ENCODE measurements at regions not wholly inside any gene's neighbourhood (a gene's known extent, or its start where the extent isn't known, plus 50 kb on each side); places are given as distances from the start of the nearest gene placed in this dataset.

DNA sequence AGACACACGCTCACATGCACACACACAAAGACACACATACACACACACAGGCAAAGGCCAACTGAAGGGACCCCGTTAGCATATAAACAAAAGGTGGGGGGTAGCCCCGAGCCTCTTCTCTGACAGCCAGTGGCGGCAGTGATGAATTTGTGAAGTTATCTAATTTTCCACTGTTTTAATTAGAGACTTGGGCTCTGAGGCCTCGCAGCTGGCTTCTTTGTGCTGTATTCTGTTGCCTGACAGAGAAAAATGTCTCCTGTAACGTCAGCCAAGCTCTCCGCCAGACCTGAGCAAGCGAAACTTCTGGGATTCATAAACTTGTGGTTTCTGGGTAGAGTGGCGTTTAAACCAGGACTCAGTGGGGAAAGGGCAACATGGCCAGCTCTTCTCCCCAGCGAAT lies 113.9 kb upstream of the FOXF1 start:
- DNase-seq (ENCODE audit: extremely low spot score, insufficient read length, low read depth) (no peak), FAIRE-seq (no peak)

DNA sequence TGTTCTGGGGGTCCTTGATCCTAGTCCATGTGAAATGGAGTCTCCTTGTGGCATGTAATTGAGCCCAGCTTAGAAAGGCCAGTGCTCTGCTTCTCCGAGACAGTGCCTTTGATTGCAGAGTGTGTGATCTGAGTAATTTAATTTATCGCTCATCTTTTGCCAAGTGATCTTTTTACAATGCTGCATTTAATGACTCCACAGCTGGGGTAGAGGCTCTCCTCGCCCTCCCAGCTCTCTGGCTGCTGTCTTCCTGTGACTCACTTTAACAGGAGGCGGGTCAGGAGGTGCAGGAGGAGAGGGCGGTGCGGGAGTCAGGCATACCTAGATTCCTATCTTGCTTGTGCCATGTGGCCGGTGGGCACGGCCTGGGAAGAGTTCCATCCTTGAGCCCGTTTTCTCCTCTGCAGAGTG lies 113.4 kb upstream of the FOXF1 start:
- no peak for DNase-seq (ENCODE audit: extremely low spot score, insufficient read length, low read depth)
- no peak for FAIRE-seq

DNA sequence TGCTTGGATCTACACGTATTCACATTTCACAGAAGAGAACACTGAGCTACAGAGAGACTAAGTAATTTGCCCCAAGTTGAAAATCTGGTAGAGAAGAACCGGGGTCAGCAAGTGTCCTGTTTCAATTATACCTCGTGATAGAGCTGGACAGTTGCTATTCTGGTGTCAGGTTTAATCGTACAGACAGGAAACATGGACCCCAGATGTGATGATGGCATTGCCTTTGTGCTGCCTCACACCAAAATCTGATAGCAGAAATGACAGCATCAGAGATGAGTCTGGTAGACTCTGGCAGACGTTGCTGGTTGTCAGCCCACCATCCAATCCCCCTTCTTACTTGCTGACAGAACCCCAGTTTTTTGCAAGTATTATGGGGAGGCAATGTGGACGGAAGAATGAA lies 112.1 kb upstream of the FOXF1 start:
- FAIRE-seq (no peak), DNase-seq (ENCODE audit: extremely low spot score, insufficient read length, low read depth) (no peak)

DNA sequence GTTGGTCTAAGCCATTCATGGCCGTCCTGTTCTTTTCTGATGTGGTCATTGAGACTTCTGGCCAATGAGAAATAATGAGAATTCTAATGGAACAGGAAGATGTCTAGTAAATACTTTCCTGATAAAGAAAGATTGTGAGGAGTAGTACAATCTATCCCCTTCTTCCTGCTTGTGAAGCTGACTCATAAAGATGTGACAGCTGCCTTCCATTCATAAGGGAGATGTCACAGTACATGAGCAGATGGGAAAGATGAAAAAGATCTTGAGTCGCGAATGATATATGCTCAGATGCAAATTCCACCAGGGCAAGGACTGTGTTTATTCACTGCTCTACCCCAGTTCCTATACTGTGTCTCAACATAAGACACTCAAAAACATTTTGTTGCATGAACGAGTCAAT lies 111.7 kb upstream of the FOXF1 start:
- no peak for FAIRE-seq
- DNase-seq (ENCODE audit: extremely low spot score, insufficient read length, low read depth) = no peak

DNA sequence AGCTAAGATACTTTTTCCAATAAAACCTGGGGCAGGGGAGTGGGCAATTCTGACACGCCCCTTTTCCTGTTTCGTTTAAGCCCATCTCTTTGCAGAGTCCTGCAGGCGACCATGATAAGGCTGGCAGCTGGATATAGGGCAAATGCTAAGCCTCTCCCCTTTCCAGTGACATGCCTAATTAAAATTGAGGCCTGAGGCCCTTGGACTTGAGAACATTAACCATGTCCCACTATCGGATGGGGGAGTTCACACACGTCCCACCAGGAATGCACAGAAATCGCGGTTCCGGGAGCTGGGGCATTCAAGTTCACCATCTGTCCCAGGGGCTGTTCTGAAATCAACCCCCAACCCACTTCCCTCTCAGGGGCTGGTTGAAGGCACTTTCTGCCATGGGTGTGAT lies 109.2 kb upstream of the FOXF1 start:
- FAIRE-seq (no peak), DNase-seq (ENCODE audit: extremely low spot score, insufficient read length, low read depth) (no peak)

DNA sequence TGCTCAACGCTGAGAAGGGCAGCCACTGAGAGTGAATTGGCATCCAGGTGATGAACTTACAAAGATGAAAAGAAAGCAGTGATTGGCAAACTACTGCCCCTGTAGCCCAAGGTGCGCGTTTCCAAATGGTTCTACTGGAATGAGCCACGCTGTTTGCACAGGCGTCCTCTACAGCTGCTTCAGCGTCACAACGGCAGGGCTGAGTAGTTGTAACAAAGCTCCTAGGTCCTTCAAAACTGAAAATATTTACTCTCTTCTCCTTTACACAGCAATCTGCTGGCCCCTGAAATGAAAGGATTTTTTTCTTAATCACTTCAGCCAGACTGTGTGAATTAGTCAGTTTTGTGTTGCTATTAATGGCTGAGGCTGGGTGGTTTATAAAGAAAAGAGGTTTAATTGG lies 107.2 kb upstream of the FOXF1 start:
- FAIRE-seq = no peak

DNA sequence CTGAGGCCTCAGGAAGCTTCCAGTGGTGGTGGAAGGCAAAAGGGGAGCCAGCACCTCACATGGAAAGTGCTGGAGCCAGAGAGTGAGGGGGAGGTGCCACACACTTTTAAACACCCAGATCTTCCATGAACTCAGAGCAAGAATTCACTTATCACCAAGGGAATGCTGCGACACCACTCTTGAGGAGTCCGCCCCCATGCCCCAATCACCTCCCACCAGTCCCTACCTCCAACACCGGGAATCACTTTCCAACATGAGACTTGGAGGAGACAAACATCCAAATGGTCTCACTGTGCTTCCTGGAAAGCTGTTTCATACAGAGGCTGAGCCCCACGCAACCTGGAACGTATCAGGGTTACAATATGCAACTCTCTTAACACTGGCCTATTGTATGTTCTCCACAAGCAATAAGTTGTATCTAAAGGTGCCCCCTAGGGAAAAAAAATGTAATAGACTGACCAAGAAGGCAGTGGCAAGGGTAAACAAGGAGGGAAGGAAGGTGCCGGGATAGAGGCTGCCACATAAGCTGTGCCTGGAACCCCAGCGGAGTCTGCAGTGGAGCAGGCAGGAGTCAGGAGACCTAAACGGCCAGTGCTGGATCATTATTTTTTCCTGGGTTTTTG lies 106.7 kb upstream of the FOXF1 start:
- DNase-seq (ENCODE audit: extremely low spot score, insufficient read length, low read depth) (no peak), FAIRE-seq (no peak)

More for the DNA sequence above, 107.2 kb upstream of the FOXF1 start:
- no peak for DNase-seq (ENCODE audit: extremely low spot score, insufficient read length, low read depth)

DNA sequence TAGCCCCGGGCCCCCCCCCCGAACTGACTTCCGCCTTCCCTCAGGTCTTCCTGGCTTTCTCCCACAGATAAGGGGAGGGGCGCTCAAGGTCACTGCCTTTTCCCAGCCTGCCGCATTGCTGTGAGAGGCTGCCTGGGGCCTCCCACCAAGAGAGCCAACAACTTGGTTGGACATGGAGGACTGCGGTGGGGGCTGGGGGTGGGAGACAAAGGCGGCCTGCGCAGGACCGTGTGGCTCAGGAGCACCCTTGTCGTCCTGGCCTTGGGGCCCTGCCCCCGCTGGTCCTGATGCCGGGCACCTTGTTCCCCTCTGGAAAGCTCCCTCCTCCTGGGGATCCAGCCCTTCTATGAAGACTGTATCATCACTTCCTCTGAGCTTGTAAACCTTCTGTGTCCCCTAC lies 105.6 kb upstream of the FOXF1 start:
- no peak for FAIRE-seq

DNA sequence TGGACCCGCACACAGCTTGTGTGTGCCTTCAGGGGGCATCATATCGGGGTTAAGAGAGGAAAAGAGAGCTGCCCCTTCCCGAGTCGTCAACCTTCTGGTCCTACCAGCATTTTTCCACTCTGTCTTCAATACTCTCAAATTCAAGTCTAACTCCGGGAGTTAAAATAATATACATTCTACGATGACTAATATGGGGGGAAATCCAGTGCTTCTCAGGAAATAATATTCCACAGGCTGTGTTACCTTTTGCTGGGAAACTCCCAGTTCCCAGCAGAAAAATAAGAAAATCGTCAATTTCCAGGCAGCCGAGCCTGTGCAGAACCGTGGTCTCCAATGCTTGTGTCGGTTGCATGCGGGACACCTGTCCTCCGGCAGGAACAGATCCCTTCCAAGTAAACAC lies 105.0 kb upstream of the FOXF1 start:
- no peak for DNase-seq (ENCODE audit: extremely low spot score, insufficient read length, low read depth)
- FAIRE-seq = no peak

More for the DNA sequence above, 105.6 kb upstream of the FOXF1 start:
- DNase-seq (ENCODE audit: extremely low spot score, insufficient read length, low read depth) = no peak

DNA sequence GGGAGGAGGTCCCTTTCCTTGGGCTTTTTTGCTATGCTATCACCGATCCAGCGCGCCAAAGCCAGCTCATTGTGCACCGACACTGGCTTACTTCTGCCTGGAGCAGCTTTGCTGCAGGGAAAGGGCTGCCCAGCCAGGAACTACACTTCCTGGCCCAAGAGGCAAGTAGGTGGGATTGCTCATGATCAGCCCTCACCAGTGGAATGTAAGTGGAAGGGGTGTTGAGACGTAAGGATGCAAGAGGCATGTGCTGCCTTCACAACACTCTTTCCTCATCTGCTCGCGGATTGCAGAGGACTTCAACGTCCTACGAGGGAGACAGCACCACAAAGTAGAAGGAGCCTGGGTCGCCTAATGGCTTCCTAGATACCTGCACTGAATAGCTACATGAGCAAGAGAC lies 104.3 kb upstream of the FOXF1 start:
- no peak for FAIRE-seq
- DNase-seq (ENCODE audit: extremely low spot score, insufficient read length, low read depth) = no peak

DNA sequence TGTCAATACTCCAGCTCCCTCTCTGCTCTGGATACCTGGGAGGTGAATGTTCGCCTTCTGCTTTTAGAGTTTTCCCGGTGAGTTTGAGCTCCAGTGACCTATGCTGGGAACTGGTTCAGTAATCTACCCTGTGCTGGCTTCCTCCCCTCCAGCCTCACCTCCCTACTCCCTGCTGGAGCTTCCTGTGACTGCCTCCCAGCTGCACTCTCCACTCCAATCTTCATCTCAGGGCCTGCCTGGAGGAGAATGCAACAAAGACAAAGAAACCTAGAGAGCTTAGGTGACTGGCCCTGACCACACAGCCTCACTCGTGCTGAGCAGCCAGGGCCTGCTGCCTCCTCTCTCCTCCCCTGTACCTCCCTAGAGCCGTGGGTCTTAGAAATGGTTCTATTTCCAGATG lies 101.6 kb upstream of the FOXF1 start:
- FAIRE-seq (no peak), DNase-seq (ENCODE audit: extremely low spot score, insufficient read length, low read depth) (no peak)

DNA sequence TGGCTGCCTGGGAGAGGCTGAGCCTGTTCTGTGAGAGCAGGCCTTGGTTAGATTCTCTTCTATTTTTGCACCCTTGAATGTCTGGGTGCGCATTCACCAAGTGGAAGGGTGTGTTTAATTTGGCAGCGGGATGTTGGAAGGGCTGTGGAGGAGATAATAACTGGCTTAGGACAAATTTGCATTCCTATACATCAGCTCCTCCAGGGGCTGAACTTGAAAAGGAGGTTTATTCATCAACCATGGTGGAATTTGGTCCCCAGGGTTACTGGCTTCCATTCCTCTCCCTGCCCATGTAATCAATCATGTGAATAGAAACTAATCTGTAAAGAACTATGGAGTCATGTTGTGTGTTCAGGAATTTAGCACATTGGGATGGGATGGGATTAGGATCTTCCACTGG lies 100.2 kb upstream of the FOXF1 start:
- DNase-seq (ENCODE audit: extremely low spot score, insufficient read length, low read depth) = no peak
- no peak for FAIRE-seq

DNA sequence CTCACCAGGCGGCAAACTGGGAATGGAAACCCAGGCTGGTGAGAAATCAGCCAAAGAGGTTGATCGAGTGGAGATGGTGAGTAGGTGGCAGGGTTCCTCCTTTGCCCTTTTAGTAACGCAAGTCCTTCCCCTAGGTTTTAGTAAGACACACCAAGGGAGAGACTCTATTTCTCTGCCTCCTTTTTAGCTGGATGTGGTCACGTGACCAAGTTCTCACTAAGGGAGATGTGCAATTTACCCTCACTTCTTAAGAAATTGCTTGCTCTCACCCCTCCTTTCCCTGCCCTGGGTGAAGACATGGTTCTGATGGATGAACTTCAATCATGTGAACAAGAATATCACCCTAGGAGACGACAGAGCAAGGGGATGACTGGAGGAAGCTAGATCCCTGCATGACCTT lies 99.8 kb upstream of the FOXF1 start:
- DNase-seq (ENCODE audit: extremely low spot score, insufficient read length, low read depth) = no peak
- FAIRE-seq = no peak

DNA sequence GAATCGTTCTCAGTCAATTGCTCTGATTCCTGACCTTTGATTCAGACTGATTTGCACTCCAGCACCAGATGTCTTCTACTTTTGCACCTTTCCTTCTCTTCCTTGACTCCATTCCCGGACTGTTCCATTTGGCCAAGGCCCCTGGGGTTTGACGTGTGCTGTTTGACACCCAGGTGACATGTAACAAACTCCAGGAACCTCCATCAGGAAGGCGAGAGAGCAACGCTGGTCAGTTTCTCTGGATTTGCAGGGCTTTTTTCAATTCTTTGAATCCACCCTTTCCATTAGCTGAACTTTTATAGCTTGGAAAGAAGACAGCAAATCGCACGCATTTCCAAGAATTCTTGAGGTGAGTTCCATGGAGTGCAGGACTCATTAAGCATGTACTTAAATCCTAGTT lies 98.4 kb upstream of the FOXF1 start:
- FAIRE-seq = no peak

DNA sequence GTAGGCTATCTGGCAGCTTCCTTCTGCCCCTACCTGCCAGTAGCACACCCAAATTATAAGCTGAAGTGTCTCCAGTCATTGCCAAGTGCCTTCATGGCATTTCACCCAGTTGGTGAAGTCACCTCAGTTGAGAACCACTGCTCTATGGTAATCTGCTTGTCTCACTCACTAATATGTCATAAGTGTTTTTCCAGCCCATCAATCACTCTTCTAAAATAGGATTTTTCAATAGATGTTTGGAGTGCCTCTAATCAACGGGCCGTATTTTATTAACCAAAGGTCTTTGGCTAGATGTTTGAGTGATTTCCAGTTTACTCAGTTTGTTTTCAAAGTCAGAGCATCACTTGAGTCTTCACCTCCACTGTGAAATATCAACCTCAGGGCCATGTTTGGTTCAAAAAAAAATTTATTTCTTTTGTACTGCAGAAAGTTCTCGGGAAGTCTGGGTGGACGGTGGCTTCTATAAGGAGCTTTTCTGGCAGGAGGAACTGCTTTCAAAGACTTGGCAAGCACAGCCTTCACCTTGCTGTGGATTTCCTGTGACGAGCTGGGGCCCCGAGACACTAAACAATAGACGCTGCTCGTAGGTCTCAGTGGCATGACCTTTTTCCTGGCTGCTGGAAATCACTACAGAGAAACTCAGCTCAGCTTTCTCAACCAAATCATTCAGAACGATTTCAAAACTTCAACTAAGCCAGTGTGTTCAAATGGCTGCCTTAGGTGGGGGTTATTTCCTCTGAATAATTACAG lies 95.2 kb upstream of the FOXF1 start:
- FAIRE-seq (no peak), DNase-seq (ENCODE audit: extremely low spot score, insufficient read length, low read depth) (no peak)

More for the DNA sequence above, 98.4 kb upstream of the FOXF1 start:
- DNase-seq (ENCODE audit: extremely low spot score, insufficient read length, low read depth) = no peak

DNA sequence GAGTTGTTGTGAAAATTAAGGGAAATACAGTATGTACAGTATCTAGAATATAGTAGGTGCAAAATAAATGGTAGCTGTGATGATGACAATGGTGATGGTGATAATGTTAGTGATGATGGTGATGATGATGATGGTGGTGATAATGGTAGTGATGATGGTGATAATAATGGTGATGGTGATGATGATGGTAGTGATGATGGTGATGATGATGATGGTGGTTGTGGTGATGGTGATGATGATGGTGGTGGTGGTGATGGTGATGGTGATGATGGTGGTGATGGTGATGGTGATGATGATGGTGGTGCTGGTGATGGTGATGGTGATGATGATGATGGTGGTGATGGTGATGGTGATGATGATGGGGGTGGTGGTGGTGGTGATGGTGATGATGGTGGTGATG lies 91.3 kb upstream of the FOXF1 start:
- no peak for FAIRE-seq
- DNase-seq (ENCODE audit: extremely low spot score, insufficient read length, low read depth) = no peak

DNA sequence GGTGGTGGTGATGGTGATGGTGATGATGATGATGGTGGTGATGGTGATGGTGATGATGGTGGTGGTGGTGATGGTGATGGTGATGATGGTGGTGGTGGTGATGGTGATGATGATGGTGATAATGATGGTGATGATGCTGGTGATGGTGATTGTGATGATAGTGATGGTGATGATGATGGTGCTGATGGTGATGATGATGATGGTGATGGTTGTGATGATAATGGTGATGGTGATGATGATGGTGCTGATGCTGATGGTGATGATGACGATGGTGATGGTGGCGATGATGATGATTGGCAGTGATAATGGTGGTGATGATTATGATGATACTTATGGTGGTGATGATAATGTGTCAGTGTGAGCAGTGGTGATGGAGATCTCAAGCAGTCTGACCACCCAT lies 90.8 kb upstream of the FOXF1 start:
- DNase-seq (ENCODE audit: extremely low spot score, insufficient read length, low read depth) = no peak
- no peak for FAIRE-seq

DNA sequence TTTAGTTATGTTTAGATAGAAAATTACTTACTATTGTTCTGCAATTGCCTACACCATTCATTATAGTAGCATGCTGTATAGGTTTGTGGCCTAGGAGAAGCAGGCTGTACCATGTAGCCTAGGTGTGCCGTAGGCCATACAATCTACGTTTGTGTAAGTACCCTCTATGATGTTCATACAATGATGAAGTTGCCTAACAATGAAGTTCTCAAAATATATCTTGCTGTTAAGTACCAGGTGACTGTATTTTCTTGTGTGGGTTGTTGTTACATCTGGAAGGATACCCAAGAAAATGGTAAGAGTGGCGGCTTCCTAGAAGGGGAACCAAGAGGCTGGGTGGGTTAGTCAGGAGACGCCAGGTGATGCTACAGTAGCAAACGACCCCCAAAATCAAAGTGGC lies 88.3 kb upstream of the FOXF1 start:
- DNase-seq (ENCODE audit: extremely low spot score, insufficient read length, low read depth) (no peak), FAIRE-seq (no peak)

DNA sequence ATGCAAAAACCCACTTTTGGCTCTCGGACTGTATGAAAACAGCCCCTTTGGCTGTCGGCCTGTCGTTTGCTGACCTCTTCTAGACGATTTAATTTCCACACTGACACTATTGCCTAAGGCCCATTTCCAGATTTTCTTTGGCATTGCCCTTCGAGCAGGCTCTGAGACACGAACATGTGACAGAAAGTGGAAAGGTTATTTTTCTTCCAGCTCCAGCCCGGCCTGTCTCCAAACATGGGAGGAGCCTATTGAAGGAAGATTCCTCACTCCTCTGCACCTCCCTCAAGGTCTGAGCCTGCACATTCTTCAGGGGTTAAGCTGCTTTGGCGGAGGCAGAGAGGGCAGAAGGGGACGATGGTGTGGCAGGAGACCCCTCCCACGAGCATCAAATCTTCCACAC lies 85.9 kb upstream of the FOXF1 start:
- FAIRE-seq = no peak

DNA sequence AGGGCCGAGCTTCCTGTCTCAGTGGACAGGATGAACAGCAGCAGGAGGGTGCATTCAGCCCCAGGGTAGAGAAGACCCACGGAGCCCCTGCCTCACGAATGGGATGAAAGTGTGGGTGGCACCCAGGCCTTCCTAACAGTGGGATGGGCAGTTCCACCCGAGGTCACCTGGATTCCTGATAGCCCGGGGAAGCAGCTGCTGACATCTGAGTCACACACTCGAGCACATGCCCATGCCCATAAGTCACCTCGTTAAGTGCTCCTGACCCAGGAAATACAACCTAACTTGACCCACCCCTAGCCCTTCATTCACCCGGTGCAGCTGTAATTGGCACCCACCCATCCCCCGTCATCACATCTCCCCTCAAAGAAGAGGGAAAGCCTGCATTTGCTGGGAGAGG lies 85.3 kb upstream of the FOXF1 start:
- DNase-seq (ENCODE audit: extremely low spot score, insufficient read length, low read depth) (no peak), FAIRE-seq (no peak)

More for the DNA sequence above, 85.9 kb upstream of the FOXF1 start:
- no peak for DNase-seq (ENCODE audit: extremely low spot score, insufficient read length, low read depth)

DNA sequence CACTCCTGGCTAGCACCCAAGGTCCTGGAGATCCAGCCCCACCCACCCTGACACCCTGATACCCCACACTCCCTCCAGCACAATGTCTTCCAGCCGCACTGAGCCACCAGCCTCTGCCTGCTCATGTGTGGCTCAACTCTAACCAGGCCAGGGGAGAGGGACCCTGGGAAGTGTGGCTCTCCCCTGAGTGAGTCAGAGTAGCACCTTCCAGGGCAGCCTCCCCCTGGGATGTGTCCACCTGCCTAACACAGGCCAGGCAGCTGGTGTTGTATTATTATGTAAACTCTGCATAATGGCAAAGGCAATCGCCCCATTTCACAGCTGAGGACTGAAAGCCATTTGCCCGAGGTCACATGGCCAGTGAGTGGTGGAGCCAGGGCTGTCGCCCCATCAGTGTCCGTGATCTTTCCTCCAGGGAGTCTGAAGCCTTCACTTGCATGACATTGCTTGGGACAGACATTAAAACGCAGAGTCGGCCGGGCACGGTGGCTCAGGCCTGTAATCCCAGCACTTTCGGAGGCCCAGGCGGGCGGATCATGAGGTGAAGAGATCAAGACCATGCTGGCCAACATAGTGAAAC lies 84.2 kb upstream of the FOXF1 start:
- DNase-seq (ENCODE audit: extremely low spot score, insufficient read length, low read depth) (no peak), FAIRE-seq (no peak)

DNA sequence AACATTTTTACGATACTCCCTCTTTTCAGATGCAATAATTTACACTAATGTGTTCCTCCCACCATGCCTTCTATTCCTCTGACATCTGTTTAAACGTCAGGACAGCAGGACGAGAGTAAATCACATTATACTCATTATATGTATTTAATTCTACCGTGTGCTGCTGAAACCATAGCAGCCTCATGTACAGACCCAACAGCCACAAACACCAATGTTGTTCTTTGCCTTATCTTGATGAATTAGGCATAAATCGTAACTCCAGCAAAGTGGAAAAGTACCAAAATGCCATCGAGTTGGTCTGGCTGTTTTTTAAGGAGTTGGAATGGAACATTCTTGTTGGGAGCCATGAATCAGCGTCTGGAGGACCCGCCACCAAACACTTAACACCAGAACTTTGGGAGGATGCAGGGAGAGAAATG lies 82.9 kb upstream of the FOXF1 start:
- no peak for FAIRE-seq

More for the DNA sequence above, 82.9 kb upstream of the FOXF1 start:
- no peak for DNase-seq (ENCODE audit: extremely low spot score, insufficient read length, low read depth)
